Colonic mucosa (tissue), 4 donors: ENCODE measurements at regions not wholly inside any gene's neighbourhood (a gene's known extent, or its start where the extent isn't known, plus 50 kb on each side); places are given as distances from the start of the nearest gene placed in this dataset.

ENCODE experiments used
- DNase-seq: peaks from one replicate; pipeline ENCODE4 v3.0.0-alpha.2; 2020
- H3K27ac ChIP-seq: fragments of 200-600 bp; one replicate; pipeline ENCODE4 v1.8.0; 2021
- H3K27me3 ChIP-seq: fragments of 200-600 bp; one replicate; pipeline ENCODE4 v1.8.0; 2021
- H3K36me3 ChIP-seq: fragments of 200-600 bp; one replicate; pipeline ENCODE4 v1.8.0; 2021
- H3K4me1 ChIP-seq: fragments of 200-600 bp; one replicate; pipeline ENCODE4 v1.8.0; 2021; ENCODE audit warnings: mild to moderate bottlenecking
- H3K4me3 ChIP-seq: fragments of 200-600 bp; one replicate; pipeline ENCODE4 v1.8.0; 2021
- H3K9ac ChIP-seq, 2 donors: one replicate each; pipeline ENCODE4 v1.7.0; 2013; ENCODE audit warnings: control low read depth in 2 of 2, low read depth in 2 of 2, low read length in 2 of 2
- H3K9me3 ChIP-seq: fragments of 200-600 bp; one replicate; pipeline ENCODE4 v1.8.0; 2021
- CTCF ChIP-seq: fragments of 200-600 bp; IDR thresholded peaks from one replicate; pipeline ENCODE4 v1.8.0; 2022; ENCODE audit warnings: antibody characterized with exemption, mild to moderate bottlenecking
- intact Hi-C: fragments of 100-400 bp; cut with DNase I; formaldehyde crosslinking; loops from one replicate; pipeline ENCODE4 v1.14.1; 2022
- donor health status: healthy.
- donor health status: DM: no; HTN: no; CAD: no.
- donor health status: DM: no; HTN: no; CAD: no.

- no peaks in the 10 kb centered on the region for H3K36me3 ChIP-seq
- no peak for TF ChIP-seq CTCF
- H3K9me3 ChIP-seq, result no peaks in the 10 kb centered on the region
- intact Hi-C loops, result no loop called here
- H3K27ac ChIP-seq, result no peak overlapping the region
- H3K4me1 ChIP-seq, result no peaks in the 10 kb centered on the region
- DNase-seq, result no peak
- no peak overlapping the region for H3K9ac ChIP-seq
- no peaks in the 10 kb centered on the region for H3K27me3 ChIP-seq
- no peak overlapping the region for H3K4me3 ChIP-seq
Measured at GRCh38 chr2:215729985-215730620, 283.2 kb downstream of the MREG start.

GRCh38 chr2:215728504-215729065 is 284.8 kb downstream of the MREG start:
- Histone ChIP-seq H3K27ac (no peak overlapping the region), H3K36me3 (no peaks in the 10 kb centered on the region), H3K9ac (no peak overlapping the region), H3K4me1 (no peaks in the 10 kb centered on the region), H3K4me3 (no peak overlapping the region), H3K9me3 (no peaks in the 10 kb centered on the region), H3K27me3 (no peaks in the 10 kb centered on the region)
- intact Hi-C loops, result no loop called here
- DNase-seq, result no peak
- TF ChIP-seq CTCF, result no peak

- Histone ChIP-seq H3K27ac (no peak overlapping the region), H3K36me3 (no peaks in the 10 kb centered on the region), H3K27me3 (no peaks in the 10 kb centered on the region), H3K9me3 (no peaks in the 10 kb centered on the region), H3K9ac (no peak overlapping the region), H3K4me1 (no peaks in the 10 kb centered on the region), H3K4me3 (no peak overlapping the region)
- intact Hi-C loops, result no loop called here
- DNase-seq, result no peak
- TF ChIP-seq CTCF, result no peak
Measured at GRCh38 chr2:215727507-215728503, 285.5 kb downstream of the MREG start.

- no peak overlapping the region for H3K9ac ChIP-seq
- H3K4me1 ChIP-seq, result no peaks in the 10 kb centered on the region
- no peaks in the 10 kb centered on the region for H3K9me3 ChIP-seq
- DNase-seq, result no peak
- no peak for TF ChIP-seq CTCF
- no peaks in the 10 kb centered on the region for H3K27me3 ChIP-seq
- H3K36me3 ChIP-seq, result no peaks in the 10 kb centered on the region
- H3K27ac ChIP-seq, result no peak overlapping the region
- intact Hi-C loops, result no loop called here
- no peak overlapping the region for H3K4me3 ChIP-seq
Measured at GRCh38 chr2:215726070-215726469, 287.3 kb downstream of the MREG start.

- no peak overlapping the region for H3K4me3 ChIP-seq
- H3K36me3 ChIP-seq, result no peaks in the 10 kb centered on the region
- H3K9me3 ChIP-seq, result no peaks in the 10 kb centered on the region
- TF ChIP-seq CTCF, result no peak
- no peak for DNase-seq
- intact Hi-C loops, result no loop called here
- H3K9ac ChIP-seq, result no peak overlapping the region
- no peaks in the 10 kb centered on the region for H3K4me1 ChIP-seq
- H3K27me3 ChIP-seq, result no peaks in the 10 kb centered on the region
- H3K27ac ChIP-seq, result no peak overlapping the region
Measured at GRCh38 chr2:215724146-215724545, 288.3 kb upstream of the FN1 start.
